Ovary (tissue), 3 donors: ENCODE measurements at regions not wholly inside any gene's neighbourhood (a gene's known extent, or its start where the extent isn't known, plus 50 kb on each side); places are given as distances from the start of the nearest gene placed in this dataset.

Experiments used
- EP300 ChIP-seq: sonication (generic); formaldehyde crosslinking; IDR thresholded peaks from one replicate; pipeline ENCODE4 v1.6.1; 2017; ENCODE audit warnings: antibody characterized with exemption
- POLR2A ChIP-seq: fragments of 450-650 bp; IDR thresholded peaks from one replicate; pipeline ENCODE4 v1.6.1; 2017; ENCODE audit warnings: antibody characterized with exemption, mild to moderate bottlenecking, moderate library complexity
- TF ChIP-seq, protein P1 (sequence below), 3 donors: fragments of 450-650 bp in 2 of 3; fragments of 200-600 bp in 1 of 3; IDR thresholded peaks; one replicate each; pipeline versions ENCODE4 v1.5.1 to v1.8.0; 2016 to 2022; ENCODE audit warnings: antibody characterized with exemption in 3 of 3, mild to moderate bottlenecking in 1 of 3
- donor health status: DM: no; HTN: no; CAD: no.

DNA sequence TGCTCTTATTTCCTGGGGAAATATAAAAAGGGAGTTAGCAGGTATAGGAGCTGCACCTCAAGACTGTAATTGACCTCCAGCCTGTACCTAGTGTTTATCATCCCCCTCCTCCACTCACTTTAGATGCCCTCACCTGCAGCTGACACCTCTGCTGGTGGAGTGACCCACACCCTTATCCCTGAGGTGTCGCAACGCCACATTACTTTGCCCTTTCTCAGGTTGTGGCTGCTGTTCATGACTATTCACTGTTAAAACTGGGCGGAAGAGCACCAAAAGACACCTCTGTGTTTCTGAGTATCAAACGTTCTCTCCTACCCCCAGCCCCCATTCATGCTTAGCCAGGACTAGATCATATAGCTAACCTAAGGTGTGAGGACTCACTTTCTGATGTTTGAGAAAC lies 101.5 kb upstream of the ADAMTS3 start:
- TF ChIP-seq POLR2A (no peak), EP300 (no peak)
- TF ChIP-seq, protein P1, sequence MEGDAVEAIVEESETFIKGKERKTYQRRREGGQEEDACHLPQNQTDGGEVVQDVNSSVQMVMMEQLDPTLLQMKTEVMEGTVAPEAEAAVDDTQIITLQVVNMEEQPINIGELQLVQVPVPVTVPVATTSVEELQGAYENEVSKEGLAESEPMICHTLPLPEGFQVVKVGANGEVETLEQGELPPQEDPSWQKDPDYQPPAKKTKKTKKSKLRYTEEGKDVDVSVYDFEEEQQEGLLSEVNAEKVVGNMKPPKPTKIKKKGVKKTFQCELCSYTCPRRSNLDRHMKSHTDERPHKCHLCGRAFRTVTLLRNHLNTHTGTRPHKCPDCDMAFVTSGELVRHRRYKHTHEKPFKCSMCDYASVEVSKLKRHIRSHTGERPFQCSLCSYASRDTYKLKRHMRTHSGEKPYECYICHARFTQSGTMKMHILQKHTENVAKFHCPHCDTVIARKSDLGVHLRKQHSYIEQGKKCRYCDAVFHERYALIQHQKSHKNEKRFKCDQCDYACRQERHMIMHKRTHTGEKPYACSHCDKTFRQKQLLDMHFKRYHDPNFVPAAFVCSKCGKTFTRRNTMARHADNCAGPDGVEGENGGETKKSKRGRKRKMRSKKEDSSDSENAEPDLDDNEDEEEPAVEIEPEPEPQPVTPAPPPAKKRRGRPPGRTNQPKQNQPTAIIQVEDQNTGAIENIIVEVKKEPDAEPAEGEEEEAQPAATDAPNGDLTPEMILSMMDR (IDR thresholded peaks at IDR 0.05), result no peak
